WTC11 (cell line): ENCODE measurements at regions not wholly inside any gene's neighbourhood (a gene's known extent, or its start where the extent isn't known, plus 50 kb on each side); places are given as distances from the start of the nearest gene placed in this dataset.

Experiments
- ARID4B ChIP-seq: sonication (generic); formaldehyde crosslinking; IDR thresholded peaks from 2 replicates; pipeline ENCODE4 v1.8.0; 2023; ENCODE audit warnings: missing genetic modification reagents, mild to moderate bottlenecking, borderline replicate concordance
- CREB1 ChIP-seq: sonication (generic); formaldehyde crosslinking; IDR thresholded peaks from 2 replicates; pipeline ENCODE4 v1.8.0; 2023; ENCODE audit warnings: mild to moderate bottlenecking, missing genetic modification reagents
- CTCF ChIP-seq: fragments of 200-600 bp; IDR thresholded peaks from 2 replicates; pipeline ENCODE4 v1.8.0; 2022; ENCODE audit warnings: antibody characterized with exemption
- E2F5 ChIP-seq: sonication (generic); formaldehyde crosslinking; IDR thresholded peaks from 2 replicates; pipeline ENCODE4 v1.8.1; 2022; ENCODE audit warnings: mild to moderate bottlenecking, moderate library complexity, missing genetic modification reagents
- ELF4 ChIP-seq: sonication (generic); formaldehyde crosslinking; IDR thresholded peaks from 2 replicates; pipeline ENCODE4 v1.8.1; 2022; ENCODE audit warnings: low read depth, mild to moderate bottlenecking, moderate library complexity, missing genetic modification reagents
- FOXP1 ChIP-seq: sonication (generic); formaldehyde crosslinking; IDR thresholded peaks from 2 replicates; pipeline ENCODE4 v1.8.0; 2022; ENCODE audit warnings: missing genetic modification reagents, mild to moderate bottlenecking, moderate library complexity, borderline replicate concordance
- GTF2I ChIP-seq: fragments of 250-450 bp; sonication (Bioruptor Pico); conservative IDR thresholded peaks from 2 replicates; pipeline ENCODE4 v1.4.0; 2021; ENCODE audit warnings: mild to moderate bottlenecking
- HMGA2 ChIP-seq: fragments of 250-450 bp; sonication (Bioruptor Pico); IDR thresholded peaks from 2 replicates; pipeline ENCODE4 v1.4.0; 2021; ENCODE audit warnings: mild to moderate bottlenecking, moderate library complexity
- JUN ChIP-seq: sonication (generic); formaldehyde crosslinking; IDR thresholded peaks from 2 replicates; pipeline ENCODE4 v1.8.0; 2023; ENCODE audit warnings: mild to moderate bottlenecking, missing genetic modification reagents
- MLX ChIP-seq: sonication (generic); formaldehyde crosslinking; IDR thresholded peaks from 2 replicates; pipeline ENCODE4 v1.8.1; 2023; ENCODE audit warnings: mild to moderate bottlenecking, missing genetic modification reagents, moderate library complexity
- NFYB ChIP-seq: sonication (generic); formaldehyde crosslinking; conservative IDR thresholded peaks from 2 replicates; pipeline ENCODE4 v1.8.0; 2022; ENCODE audit warnings: low read depth, missing genetic modification reagents
- NR1H2 ChIP-seq: sonication (generic); formaldehyde crosslinking; IDR thresholded peaks from 2 replicates; pipeline ENCODE4 v1.9.0; 2021; ENCODE audit warnings: mild to moderate bottlenecking, moderate library complexity, missing genetic modification reagents
- NR2C2 ChIP-seq: sonication (generic); formaldehyde crosslinking; IDR thresholded peaks from 2 replicates; pipeline ENCODE4 v1.8.0; 2022; ENCODE audit warnings: mild to moderate bottlenecking, missing genetic modification reagents
- RORB ChIP-seq: fragments of 250-450 bp; sonication (Bioruptor Pico); IDR thresholded peaks from 2 replicates; pipeline ENCODE4 v1.9.0; 2021; ENCODE audit warnings: mild to moderate bottlenecking
- SOX15 ChIP-seq: fragments of 250-450 bp; sonication (Bioruptor Pico); IDR thresholded peaks from 2 replicates; pipeline ENCODE4 v1.9.0; 2021; ENCODE audit warnings: mild to moderate bottlenecking
- TEAD1 ChIP-seq: sonication (generic); formaldehyde crosslinking; IDR thresholded peaks from 2 replicates; pipeline ENCODE4 v1.8.0; 2022; ENCODE audit warnings: mild to moderate bottlenecking, missing genetic modification reagents
- TEAD4 ChIP-seq: sonication (generic); formaldehyde crosslinking; IDR thresholded peaks from 2 replicates; pipeline ENCODE4 v1.8.0; 2022; ENCODE audit warnings: mild to moderate bottlenecking, missing genetic modification reagents
- ZMAT4 ChIP-seq: fragments of 250-450 bp; sonication (Bioruptor Pico); IDR thresholded peaks from 2 replicates; pipeline ENCODE4 v1.9.0; 2021; ENCODE audit warnings: mild to moderate bottlenecking
- ZNF138 ChIP-seq: sonication (generic); formaldehyde crosslinking; conservative IDR thresholded peaks from 2 replicates; pipeline ENCODE4 v1.8.1; 2022; ENCODE audit warnings: mild to moderate bottlenecking, moderate library complexity, missing genetic modification reagents
- ZNF219 ChIP-seq: sonication (generic); formaldehyde crosslinking; IDR thresholded peaks from 2 replicates; pipeline ENCODE4 v1.8.0; 2023; ENCODE audit warnings: missing genetic modification reagents, mild to moderate bottlenecking, borderline replicate concordance
- ZNF232 ChIP-seq: sonication (generic); formaldehyde crosslinking; IDR thresholded peaks from 2 replicates; pipeline ENCODE4 v1.8.0; 2022; ENCODE audit warnings: mild to moderate bottlenecking, missing genetic modification reagents
- ZNF423 ChIP-seq: fragments of 250-450 bp; sonication (Bioruptor Pico); IDR thresholded peaks from 2 replicates; pipeline ENCODE4 v2.1.2; 2022; ENCODE audit warnings: mild to moderate bottlenecking, moderate library complexity
- ZNF671 ChIP-seq: fragments of 250-450 bp; sonication (Bioruptor Pico); IDR thresholded peaks from 2 replicates; pipeline ENCODE4 v1.8.0; 2021; ENCODE audit warnings: mild to moderate bottlenecking
- TF ChIP-seq, protein P1 (sequence below): fragments of 250-450 bp; sonication (Bioruptor Pico); IDR thresholded peaks from 2 replicates; pipeline ENCODE4 v1.9.0; 2021; ENCODE audit warnings: mild to moderate bottlenecking, borderline replicate concordance
- TF ChIP-seq, protein P2 (sequence below): sonication (generic); formaldehyde crosslinking; IDR thresholded peaks from 2 replicates; pipeline ENCODE4 v1.8.0; 2022; ENCODE audit warnings: mild to moderate bottlenecking, missing genetic modification reagents
- TF ChIP-seq, protein P3 (sequence below): sonication (generic); formaldehyde crosslinking; IDR thresholded peaks from 2 replicates; pipeline ENCODE4 v1.8.1; 2023; ENCODE audit warnings: mild to moderate bottlenecking, missing genetic modification reagents, moderate library complexity

DNA sequence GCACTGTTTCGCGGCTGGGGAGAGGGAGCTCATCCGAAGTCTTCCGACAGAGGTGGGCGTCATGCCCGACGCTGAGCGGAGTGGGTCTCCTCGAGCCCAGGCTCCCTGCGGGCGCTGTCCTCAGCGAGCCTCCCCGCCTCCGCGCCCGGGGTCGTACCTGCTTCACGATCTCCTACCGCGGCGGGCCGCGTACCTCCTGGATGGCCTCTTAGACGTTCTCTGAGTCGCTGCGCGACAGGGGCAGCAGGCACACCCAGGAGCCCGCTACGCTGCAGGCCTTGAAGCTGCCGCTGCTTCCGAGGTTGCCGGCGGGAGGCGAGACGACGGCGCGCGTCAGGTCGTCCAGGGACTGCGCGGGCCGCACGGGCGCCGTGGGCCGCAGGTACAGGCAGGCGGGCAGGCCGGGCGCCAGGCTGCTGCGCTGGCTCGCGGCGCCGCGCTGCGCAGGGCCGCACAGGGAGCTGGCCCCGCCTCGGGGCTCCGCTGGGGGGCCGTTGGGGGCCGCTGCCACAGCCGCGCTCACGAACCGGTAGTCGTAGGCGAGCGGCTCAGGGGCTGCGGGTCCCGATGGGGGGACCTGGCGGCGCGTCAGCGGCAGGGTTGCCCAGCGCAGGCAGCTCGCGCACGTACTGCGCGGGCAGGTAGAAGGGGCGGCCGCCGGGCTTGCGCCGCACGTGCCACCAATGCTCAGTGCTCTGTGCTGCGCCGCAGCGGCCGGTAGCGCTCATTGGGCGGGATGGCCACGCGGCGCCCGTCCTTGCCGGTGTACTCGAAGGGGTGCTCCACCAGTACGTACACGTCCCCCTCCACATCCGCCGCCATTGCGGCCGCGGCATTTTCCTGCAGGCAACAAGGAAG is 116.4 kb upstream of the SMURF2 start (continued):
- TF ChIP-seq ZNF138, result no peak
- TF ChIP-seq ZNF232 (CRISPR knock-in tag), result peak; percentile 84; the same call in 1 of the 2 replicates
- no peak for TF ChIP-seq ZNF671 (CRISPR knock-in tag)
- TF ChIP-seq GTF2I (CRISPR knock-in tag), result no peak
- no peak for TF ChIP-seq CTCF
- no peak for TF ChIP-seq NR2C2
- TF ChIP-seq, protein P1, sequence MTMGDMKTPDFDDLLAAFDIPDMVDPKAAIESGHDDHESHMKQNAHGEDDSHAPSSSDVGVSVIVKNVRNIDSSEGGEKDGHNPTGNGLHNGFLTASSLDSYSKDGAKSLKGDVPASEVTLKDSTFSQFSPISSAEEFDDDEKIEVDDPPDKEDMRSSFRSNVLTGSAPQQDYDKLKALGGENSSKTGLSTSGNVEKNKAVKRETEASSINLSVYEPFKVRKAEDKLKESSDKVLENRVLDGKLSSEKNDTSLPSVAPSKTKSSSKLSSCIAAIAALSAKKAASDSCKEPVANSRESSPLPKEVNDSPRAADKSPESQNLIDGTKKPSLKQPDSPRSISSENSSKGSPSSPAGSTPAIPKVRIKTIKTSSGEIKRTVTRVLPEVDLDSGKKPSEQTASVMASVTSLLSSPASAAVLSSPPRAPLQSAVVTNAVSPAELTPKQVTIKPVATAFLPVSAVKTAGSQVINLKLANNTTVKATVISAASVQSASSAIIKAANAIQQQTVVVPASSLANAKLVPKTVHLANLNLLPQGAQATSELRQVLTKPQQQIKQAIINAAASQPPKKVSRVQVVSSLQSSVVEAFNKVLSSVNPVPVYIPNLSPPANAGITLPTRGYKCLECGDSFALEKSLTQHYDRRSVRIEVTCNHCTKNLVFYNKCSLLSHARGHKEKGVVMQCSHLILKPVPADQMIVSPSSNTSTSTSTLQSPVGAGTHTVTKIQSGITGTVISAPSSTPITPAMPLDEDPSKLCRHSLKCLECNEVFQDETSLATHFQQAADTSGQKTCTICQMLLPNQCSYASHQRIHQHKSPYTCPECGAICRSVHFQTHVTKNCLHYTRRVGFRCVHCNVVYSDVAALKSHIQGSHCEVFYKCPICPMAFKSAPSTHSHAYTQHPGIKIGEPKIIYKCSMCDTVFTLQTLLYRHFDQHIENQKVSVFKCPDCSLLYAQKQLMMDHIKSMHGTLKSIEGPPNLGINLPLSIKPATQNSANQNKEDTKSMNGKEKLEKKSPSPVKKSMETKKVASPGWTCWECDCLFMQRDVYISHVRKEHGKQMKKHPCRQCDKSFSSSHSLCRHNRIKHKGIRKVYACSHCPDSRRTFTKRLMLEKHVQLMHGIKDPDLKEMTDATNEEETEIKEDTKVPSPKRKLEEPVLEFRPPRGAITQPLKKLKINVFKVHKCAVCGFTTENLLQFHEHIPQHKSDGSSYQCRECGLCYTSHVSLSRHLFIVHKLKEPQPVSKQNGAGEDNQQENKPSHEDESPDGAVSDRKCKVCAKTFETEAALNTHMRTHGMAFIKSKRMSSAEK (CRISPR knock-in tag), result no peak
- TF ChIP-seq FOXP1 (CRISPR knock-in tag), result peak; percentile 90
- no peak for TF ChIP-seq NFYB (CRISPR knock-in tag)
- no peak for TF ChIP-seq ZNF219 (CRISPR knock-in tag)
- TF ChIP-seq JUN (CRISPR knock-in tag), result no peak
- TF ChIP-seq TEAD1 (CRISPR knock-in tag), result peak; percentile 61; the same call in 1 of the 2 replicates
- no peak for TF ChIP-seq NR1H2 (CRISPR knock-in tag)
- TF ChIP-seq HMGA2 (CRISPR knock-in tag), result no peak
- no peak for TF ChIP-seq TEAD4 (CRISPR knock-in tag)
- no peak for TF ChIP-seq ZNF423 (CRISPR knock-in tag)
- TF ChIP-seq E2F5 (CRISPR knock-in tag), result no peak; the same call in 1 of the 2 replicates
- TF ChIP-seq ZMAT4 (CRISPR knock-in tag), result no peak
- no peak for TF ChIP-seq ARID4B (CRISPR knock-in tag)
- no peak for TF ChIP-seq MLX
- TF ChIP-seq SOX15 (CRISPR knock-in tag), result no peak
- 0 out of 2 replicates have a peak, but pooled peaks have one; percentile 16 for TF ChIP-seq ELF4
- TF ChIP-seq, protein P2, sequence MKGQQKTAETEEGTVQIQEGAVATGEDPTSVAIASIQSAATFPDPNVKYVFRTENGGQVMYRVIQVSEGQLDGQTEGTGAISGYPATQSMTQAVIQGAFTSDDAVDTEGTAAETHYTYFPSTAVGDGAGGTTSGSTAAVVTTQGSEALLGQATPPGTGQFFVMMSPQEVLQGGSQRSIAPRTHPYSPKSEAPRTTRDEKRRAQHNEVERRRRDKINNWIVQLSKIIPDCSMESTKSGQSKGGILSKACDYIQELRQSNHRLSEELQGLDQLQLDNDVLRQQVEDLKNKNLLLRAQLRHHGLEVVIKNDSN (CRISPR knock-in tag), result peak; percentile 74
- TF ChIP-seq, protein P3, sequence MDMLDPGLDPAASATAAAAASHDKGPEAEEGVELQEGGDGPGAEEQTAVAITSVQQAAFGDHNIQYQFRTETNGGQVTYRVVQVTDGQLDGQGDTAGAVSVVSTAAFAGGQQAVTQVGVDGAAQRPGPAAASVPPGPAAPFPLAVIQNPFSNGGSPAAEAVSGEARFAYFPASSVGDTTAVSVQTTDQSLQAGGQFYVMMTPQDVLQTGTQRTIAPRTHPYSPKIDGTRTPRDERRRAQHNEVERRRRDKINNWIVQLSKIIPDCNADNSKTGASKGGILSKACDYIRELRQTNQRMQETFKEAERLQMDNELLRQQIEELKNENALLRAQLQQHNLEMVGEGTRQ (CRISPR knock-in tag), result peak; percentile 63
- TF ChIP-seq CREB1 (CRISPR knock-in tag), result peak; percentile 75
- TF ChIP-seq RORB (CRISPR knock-in tag), result no peak
